ENCODE measurements at regions not wholly inside any gene's neighbourhood (a gene's known extent, or its start where the extent isn't known, plus 50 kb on each side); places are given as distances from the start of the nearest gene placed in this dataset.

DNA sequence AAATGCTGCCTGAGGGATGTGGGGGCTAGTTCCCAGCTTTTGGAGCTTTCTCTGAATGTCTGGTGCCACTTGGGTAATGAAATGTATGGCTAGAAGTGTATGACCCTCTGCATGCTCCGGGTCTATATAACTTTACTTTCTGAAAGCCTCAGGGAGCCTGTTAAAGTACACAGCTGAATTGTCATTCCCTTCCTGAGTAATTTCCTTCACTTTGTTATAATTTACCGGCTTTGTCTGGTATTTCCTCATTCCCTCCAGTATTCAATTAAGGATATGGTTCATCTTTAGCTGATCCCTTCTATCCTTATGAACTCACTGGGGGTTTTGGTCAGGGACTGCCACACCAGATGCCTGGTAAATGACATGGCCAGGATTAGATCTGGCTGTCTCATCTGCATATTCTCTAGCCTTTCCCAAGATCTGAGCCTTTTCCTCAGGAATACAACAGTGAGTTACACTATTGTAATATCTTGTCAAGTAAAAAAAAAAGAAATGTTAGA lies 620.3 kb downstream of the ZPLD1 start:
- TF ChIP-seq, protein P1, sequence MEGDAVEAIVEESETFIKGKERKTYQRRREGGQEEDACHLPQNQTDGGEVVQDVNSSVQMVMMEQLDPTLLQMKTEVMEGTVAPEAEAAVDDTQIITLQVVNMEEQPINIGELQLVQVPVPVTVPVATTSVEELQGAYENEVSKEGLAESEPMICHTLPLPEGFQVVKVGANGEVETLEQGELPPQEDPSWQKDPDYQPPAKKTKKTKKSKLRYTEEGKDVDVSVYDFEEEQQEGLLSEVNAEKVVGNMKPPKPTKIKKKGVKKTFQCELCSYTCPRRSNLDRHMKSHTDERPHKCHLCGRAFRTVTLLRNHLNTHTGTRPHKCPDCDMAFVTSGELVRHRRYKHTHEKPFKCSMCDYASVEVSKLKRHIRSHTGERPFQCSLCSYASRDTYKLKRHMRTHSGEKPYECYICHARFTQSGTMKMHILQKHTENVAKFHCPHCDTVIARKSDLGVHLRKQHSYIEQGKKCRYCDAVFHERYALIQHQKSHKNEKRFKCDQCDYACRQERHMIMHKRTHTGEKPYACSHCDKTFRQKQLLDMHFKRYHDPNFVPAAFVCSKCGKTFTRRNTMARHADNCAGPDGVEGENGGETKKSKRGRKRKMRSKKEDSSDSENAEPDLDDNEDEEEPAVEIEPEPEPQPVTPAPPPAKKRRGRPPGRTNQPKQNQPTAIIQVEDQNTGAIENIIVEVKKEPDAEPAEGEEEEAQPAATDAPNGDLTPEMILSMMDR (IDR thresholded peaks at IDR 0.05) = no peak
- no peak for TF ChIP-seq ZFX (IDR thresholded peaks at IDR 0.05; ENCODE audit: borderline replicate concordance)

All from 22Rv1 (cell line).